GM12873 (cell line): ENCODE measurements at regions not wholly inside any gene's neighbourhood (a gene's known extent, or its start where the extent isn't known, plus 50 kb on each side); places are given as distances from the start of the nearest gene placed in this dataset.

ENCODE experiments used
- CTCF ChIP-seq: IDR thresholded peaks from 2 replicates; pipeline ENCODE4 v1.5.1; 2012; ENCODE audit warnings: low read depth, mild to moderate bottlenecking, moderate library complexity, low read length, control low read depth; ENCODE audit not compliant: insufficient read depth; ENCODE audit errors: missing control alignments

- no peak for TF ChIP-seq CTCF
Measured at GRCh38 chr17:70891306-70891705, 722.0 kb downstream of the KCNJ2 start.

DNA sequence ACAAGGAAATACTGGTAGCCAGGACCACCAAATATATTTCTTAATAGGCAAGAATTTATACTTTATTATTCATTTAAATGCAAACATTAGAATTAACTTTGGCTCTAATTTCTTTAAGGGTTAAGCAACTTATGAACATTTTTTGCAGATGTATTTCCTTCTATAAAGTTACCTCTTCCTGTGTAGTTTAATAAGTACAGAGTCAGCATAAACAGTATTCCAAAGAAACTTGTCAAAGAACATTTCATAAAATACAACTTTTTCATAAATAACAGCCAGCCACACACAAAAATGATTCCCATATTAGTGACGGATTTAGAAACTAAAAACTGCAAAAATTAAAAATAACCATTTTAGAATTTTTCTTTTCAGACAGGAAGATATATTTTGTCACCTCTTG, 723.2 kb downstream of the KCNJ2 start:
- TF ChIP-seq CTCF, result no peak

DNA sequence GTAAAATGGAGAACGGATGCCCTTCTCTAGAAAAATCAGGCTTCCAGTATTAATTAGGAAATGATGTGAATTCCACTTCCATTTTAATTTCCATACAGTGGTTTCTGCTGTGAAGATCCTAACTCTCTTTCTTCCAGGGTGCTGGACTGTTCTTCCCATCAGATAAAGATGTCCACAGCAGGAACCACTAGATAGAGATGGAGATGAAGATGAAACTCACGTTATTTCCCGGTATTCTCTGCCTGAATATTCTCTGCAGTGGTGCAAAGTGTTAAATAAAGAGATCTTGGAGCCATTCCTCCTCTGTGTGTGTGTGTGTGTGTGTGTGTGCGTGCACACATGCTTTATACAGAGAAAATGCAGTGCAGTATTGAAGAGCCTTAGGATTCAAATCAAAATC, 727.5 kb downstream of the KCNJ2 start:
- TF ChIP-seq CTCF, result no peak

DNA sequence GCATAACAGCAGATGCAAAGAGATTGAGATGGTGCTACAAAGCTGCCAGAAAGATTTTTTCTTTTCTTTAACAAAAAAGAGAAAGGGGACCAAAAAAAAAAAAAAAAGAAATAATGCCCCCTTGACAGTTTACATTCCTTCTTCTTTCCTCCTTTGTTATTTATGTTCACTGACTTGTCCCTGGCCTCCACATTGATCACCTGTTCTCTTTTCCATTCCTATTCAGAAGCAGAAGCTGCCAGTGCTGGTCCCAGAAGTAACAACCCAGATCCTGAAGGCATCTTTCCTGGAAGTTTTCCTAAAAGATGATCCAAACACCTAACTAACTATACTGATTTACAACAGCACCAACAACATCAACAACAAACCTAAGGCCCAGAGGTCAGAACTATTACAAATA, 728.1 kb downstream of the KCNJ2 start:
- TF ChIP-seq CTCF, result no peak

- TF ChIP-seq CTCF, result no peak
Measured at GRCh38 chr17:70901870-70902269, 732.5 kb downstream of the KCNJ2 start.

DNA sequence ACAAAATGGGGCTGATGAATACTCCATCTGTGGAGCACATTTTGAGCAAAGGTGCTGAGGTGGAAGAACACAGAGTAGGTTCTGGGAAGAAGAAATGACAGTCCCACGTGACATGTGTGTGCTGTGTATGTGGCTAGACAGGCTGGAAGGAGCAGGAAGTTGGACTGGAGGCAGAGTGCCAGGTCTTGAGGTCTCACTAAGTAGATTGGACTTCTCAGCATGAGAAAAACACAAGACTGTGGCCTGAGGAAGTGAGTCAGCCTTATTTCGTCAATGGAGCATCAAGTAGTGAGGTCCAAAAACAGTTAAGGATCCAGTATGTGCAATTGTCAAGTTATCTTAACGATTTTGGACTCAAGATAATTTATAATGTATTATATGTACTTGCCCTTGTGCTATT, 736.5 kb downstream of the KCNJ2 start:
- TF ChIP-seq CTCF, result no peak

- TF ChIP-seq CTCF, result no peak
Measured at GRCh38 chr17:70906808-70907207, 737.5 kb downstream of the KCNJ2 start.

GRCh38 chr17:70912716-70913485, 743.6 kb downstream of the KCNJ2 start:
- no peak for TF ChIP-seq CTCF
